Cardiac muscle cell (in vitro differentiated cells and primary cell): ENCODE measurements at regions not wholly inside any gene's neighbourhood (a gene's known extent, or its start where the extent isn't known, plus 50 kb on each side); places are given as distances from the start of the nearest gene placed in this dataset.
"Not testable (repeated sequence)": the region's sequence is repeated elsewhere in the genome, so short reads cannot be mapped to it uniquely, and the experiment has no call there.

Experiments used
- DNase-seq, 2 donors: peaks; one replicate each; pipeline versions ENCODE4 v3.0.0 to v3.0.0-alpha.2; 2010 to 2017; ENCODE audit warnings: low read depth in 1 of 2, low spot score in 1 of 2
- H3K27ac ChIP-seq: fragments of 200-600 bp; sonication (generic); 2 replicates; pipeline ENCODE4 v1.5.1; 2016
- H3K27me3 ChIP-seq: fragments of 200-600 bp; sonication (generic); 2 replicates; pipeline ENCODE4 v1.6.0; 2016; ENCODE audit warnings: control low read depth
- H3K36me3 ChIP-seq: fragments of 200-600 bp; sonication (generic); 2 replicates; pipeline ENCODE4 v1.5.1; 2016; ENCODE audit warnings: control low read depth
- H3K4me1 ChIP-seq: fragments of 200-600 bp; sonication (generic); 2 replicates; pipeline ENCODE4 v1.8.1; 2017; ENCODE audit warnings: low read depth, mild to moderate bottlenecking, mixed run types
- H3K4me3 ChIP-seq: fragments of 200-600 bp; sonication (generic); 2 replicates; pipeline ENCODE4 v1.5.1; 2016; ENCODE audit warnings: mild to moderate bottlenecking
- H3K9me3 ChIP-seq: fragments of 200-600 bp; sonication (generic); 2 replicates; pipeline ENCODE4 v1.5.1; 2017; ENCODE audit warnings: low read depth, mild to moderate bottlenecking, control low read depth
- TF ChIP-seq, protein P1 (sequence below): IDR thresholded peaks from 2 replicates; pipeline ENCODE4 v1.5.1; 2012; ENCODE audit warnings: low read depth, mild to moderate bottlenecking, low read length

DNA sequence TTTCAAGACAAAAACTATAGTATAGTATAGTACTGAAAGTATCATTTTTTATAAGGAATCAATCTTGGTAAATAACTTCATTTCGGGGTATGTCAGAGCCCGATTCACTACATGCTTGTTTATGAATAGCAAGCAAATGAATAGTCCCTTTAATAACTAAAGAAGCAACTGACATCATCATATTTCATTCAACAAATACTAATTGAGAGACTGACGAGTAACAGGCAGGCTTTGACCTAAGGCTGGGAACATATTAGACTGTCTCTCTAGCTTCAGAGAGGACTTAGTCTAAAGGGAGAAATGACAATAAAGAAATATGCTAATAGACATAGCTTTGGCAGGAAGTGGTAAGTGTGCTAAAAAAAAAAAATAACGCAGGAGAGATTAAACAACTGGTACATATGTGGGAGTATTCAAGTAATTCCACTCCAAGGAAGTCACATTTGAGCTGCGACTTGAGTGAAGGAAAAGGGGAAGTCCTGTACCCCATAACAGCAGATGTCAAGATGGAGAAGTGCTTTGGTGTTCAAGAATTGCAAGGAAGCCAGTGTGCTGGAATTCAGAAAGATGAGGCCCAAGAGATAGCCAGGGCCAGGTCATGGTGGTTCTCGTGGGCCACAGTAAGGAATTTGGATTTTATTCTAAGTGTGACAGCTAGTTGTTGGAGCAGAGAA lies 284.9 kb downstream of the FBXO8 start:
- no peak for DNase-seq
- Histone ChIP-seq H3K27me3 (no peaks in the 10 kb centered on the region), H3K27ac (peak overlapping the region; percentile 12), H3K4me3 (no peak overlapping the region), H3K9me3 (no peaks in the 10 kb centered on the region), H3K4me1 (no peaks in the 10 kb centered on the region), H3K36me3 (no peaks in the 10 kb centered on the region)
- TF ChIP-seq, protein P1, sequence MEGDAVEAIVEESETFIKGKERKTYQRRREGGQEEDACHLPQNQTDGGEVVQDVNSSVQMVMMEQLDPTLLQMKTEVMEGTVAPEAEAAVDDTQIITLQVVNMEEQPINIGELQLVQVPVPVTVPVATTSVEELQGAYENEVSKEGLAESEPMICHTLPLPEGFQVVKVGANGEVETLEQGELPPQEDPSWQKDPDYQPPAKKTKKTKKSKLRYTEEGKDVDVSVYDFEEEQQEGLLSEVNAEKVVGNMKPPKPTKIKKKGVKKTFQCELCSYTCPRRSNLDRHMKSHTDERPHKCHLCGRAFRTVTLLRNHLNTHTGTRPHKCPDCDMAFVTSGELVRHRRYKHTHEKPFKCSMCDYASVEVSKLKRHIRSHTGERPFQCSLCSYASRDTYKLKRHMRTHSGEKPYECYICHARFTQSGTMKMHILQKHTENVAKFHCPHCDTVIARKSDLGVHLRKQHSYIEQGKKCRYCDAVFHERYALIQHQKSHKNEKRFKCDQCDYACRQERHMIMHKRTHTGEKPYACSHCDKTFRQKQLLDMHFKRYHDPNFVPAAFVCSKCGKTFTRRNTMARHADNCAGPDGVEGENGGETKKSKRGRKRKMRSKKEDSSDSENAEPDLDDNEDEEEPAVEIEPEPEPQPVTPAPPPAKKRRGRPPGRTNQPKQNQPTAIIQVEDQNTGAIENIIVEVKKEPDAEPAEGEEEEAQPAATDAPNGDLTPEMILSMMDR = no peak

DNA sequence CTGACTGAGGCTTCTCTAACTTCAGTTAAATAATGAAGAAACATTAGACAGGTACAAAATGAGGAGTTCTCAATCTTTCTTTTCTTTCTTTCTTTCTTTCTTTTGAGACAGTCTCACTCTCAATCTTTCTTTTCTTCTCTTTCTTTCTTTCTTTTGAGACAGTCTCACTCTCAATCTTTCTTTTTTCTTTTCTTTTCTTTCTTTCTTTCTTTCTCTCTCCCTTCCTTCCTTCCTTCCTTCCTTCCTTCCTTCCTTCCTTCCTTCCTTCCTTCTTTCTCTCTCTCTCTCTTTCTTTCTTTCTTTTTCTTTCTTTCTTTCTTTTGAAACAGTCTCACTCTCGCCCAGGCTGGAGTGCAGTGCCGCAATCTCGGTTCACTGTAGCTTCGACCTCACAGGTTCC lies 287.7 kb downstream of the FBXO8 start:
- not testable (repeated sequence) for H3K4me3 ChIP-seq, H3K36me3 ChIP-seq, H3K27me3 ChIP-seq, DNase-seq, H3K9me3 ChIP-seq, H3K27ac ChIP-seq
- H3K4me1 ChIP-seq = peaks cover 18% of the 10 kb centered on the region

DNA sequence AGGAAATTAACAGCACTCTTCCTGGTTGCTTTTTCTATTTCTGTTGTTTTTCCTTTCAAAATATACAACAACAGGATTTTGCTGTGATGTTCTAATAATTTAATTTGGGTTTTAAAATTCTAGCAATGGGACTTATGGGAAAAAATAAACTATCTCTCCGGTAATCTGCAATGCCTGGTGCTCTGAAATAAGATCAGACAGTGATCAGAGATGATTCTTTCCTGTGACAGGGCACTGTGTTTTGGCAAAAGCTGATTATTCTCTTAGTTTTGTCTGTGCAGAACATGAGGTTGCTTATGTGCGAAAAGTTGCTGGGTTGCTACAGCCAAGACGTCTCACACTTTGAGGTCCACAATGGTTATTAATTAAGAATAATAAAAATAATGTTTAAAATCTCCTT lies 291.7 kb downstream of the FBXO8 start:
- Histone ChIP-seq H3K36me3 (no peaks in the 10 kb centered on the region), H3K4me3 (no peak overlapping the region), H3K27me3 (no peaks in the 10 kb centered on the region), H3K4me1 (peaks cover 30% of the 10 kb centered on the region), H3K9me3 (no peaks in the 10 kb centered on the region), H3K27ac (peak overlapping the region; percentile 92)
- TF ChIP-seq, protein P1 = no peak
- DNase-seq = no peak

DNA sequence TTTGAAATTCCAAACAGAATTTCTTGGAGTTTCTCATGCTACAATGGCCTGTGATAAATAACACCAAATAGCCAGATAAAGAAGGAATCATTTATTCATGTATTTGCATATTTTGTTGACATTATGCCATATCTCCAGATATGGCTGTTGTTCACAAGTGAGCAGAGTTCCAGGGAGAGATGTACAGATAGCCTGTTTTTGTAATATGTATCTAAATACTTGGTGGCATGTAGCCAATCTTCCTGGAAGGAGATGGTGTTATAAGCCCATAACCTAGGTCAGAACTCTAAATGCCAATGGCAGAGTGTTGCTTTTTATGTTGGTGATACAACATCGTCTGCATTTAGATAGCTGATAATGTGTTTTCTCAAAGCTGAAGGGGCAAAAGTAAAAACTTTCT lies 292.2 kb downstream of the FBXO8 start:
- TF ChIP-seq, protein P1 = no peak
- Histone ChIP-seq H3K9me3 (no peaks in the 10 kb centered on the region), H3K4me3 (no peak overlapping the region), H3K36me3 (no peaks in the 10 kb centered on the region), H3K4me1 (peaks cover 30% of the 10 kb centered on the region), H3K27me3 (no peaks in the 10 kb centered on the region), H3K27ac (peak overlapping the region; percentile 92)
- DNase-seq = peak; percentile 20 to 31

DNA sequence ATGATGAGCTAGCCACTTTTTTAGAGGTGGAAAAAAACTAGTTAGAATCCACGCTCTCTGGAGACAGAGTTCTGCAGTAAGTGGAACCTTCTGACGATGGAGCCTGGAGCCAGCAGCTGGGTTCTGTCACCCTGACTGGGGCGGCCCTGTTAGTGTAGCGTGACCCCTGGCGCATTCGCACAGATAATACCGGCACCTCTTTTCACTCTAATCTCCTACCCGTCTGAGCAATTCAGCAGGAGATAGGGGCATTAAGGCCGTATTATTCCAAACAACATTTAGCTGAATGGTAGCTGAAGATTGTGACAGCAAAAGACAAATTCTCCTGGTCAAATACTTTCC lies 292.6 kb downstream of the FBXO8 start:
- peak; percentile 77 to 87 for DNase-seq
- H3K27ac ChIP-seq = peak overlapping the region; percentile 92
- no peak overlapping the region for H3K4me3 ChIP-seq
- peaks cover 30% of the 10 kb centered on the region for H3K4me1 ChIP-seq
- no peaks in the 10 kb centered on the region for H3K27me3 ChIP-seq
- no peaks in the 10 kb centered on the region for H3K9me3 ChIP-seq
- H3K36me3 ChIP-seq = no peaks in the 10 kb centered on the region
- TF ChIP-seq, protein P1 = peak; percentile 11

DNA sequence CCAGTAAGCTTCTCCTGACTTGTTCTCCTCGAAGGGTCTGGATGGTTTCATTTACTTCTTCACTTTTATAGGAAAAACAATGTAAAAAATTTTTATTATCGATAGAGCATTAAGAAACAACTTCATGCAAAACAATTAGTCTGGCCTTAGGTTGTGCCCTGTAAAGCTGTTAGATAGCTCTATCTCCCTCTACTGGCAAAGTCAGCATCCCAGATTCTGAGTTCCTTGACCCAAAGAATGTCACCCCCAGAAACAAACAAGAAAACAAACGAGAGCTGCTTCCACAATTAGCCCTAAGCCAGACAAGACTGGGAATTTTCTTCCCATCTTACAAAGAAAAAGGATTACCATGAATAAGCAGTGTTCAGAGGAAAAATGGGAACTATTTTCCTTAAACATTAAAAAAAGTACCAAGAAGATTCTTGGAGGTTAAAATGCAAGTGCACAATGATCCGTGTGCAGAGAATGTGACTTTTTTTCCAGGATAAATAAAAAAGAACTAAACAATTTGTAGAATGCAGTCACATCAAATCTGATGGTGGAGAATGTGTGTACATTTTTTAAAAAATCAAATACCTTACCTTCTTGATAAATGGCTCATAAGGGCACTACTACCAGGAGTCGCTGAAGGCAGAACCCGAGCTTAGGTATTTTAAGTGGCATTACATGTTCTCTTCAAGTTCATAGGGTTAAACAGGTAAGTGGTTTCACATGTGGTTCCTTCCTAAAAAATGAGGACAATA lies 293.2 kb downstream of the FBXO8 start:
- H3K27me3 ChIP-seq = no peaks in the 10 kb centered on the region
- DNase-seq = peak; percentile 72 to 77
- H3K9me3 ChIP-seq = no peaks in the 10 kb centered on the region
- H3K4me1 ChIP-seq = peaks cover 30% of the 10 kb centered on the region
- peak overlapping the region; percentile 92 for H3K27ac ChIP-seq
- H3K4me3 ChIP-seq = no peak overlapping the region
- TF ChIP-seq, protein P1 = peak; percentile 83
- no peaks in the 10 kb centered on the region for H3K36me3 ChIP-seq

DNA sequence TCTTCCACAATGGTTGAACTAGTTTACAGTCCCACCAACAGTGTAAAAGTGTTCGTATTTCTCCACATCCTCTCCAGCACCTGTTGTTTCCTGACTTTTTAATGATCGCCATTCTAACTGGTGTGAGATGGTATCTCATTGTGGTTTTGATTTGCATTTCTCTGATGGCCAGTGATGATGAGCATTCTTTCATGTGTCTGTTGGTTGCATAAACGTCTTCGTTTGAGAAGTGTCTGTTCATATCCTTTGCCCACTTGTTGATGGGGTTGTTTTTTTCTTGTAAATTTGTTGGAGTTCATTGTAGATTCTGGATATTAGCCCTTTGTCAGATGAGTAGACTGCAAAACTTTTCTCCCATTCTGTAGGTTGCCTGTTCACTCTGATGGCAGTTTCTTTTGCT lies 319.9 kb downstream of the FBXO8 start:
- not testable (repeated sequence) for H3K4me1 ChIP-seq, H3K9me3 ChIP-seq

More for the DNA sequence above, 319.9 kb downstream of the FBXO8 start:
- not testable (repeated sequence) for H3K4me3 ChIP-seq, H3K27me3 ChIP-seq, H3K27ac ChIP-seq, H3K36me3 ChIP-seq, DNase-seq
